ACC112 (cell line): ENCODE measurements at regions not wholly inside any gene's neighbourhood (a gene's known extent, or its start where the extent isn't known, plus 50 kb on each side); places are given as distances from the start of the nearest gene placed in this dataset.
"Not testable (repeated sequence)": the region's sequence is repeated elsewhere in the genome, so short reads cannot be mapped to it uniquely, and the experiment has no call there.

Source experiments
- H2AFZ ChIP-seq: fragments of 200-600 bp; sonication (generic); one replicate; pipeline ENCODE4 v1.6.0; 2017; ENCODE audit warnings: antibody characterized with exemption, low read length; ENCODE audit not compliant: unreplicated experiment
- H3K27ac ChIP-seq: fragments of 200-600 bp; sonication (generic); 2 replicates; pipeline ENCODE4 v1.5.1; 2014; ENCODE audit warnings: low read depth, mild to moderate bottlenecking, antibody characterized with exemption, low read length, moderate library complexity
- H3K27me3 ChIP-seq: fragments of 200-600 bp; sonication (generic); 2 replicates; pipeline ENCODE4 v1.6.1; 2014; ENCODE audit warnings: mild to moderate bottlenecking, antibody characterized with exemption, low read length, moderate library complexity, mixed read lengths; ENCODE audit not compliant: insufficient read depth
- H3K36me3 ChIP-seq: fragments of 200-600 bp; sonication (generic); 2 replicates; pipeline ENCODE4 v1.6.1; 2016; ENCODE audit warnings: mild to moderate bottlenecking, antibody characterized with exemption, low read length, moderate library complexity, mixed read lengths; ENCODE audit not compliant: insufficient read depth
- H3K4me1 ChIP-seq: fragments of 200-600 bp; sonication (generic); one replicate; pipeline ENCODE4 v1.6.1; 2016; ENCODE audit warnings: low read length, mixed read lengths; ENCODE audit not compliant: insufficient read depth, unreplicated experiment, control insufficient read depth
- H3K4me3 ChIP-seq: fragments of 200-600 bp; sonication (generic); 2 replicates; pipeline ENCODE4 v1.5.1; 2014; ENCODE audit warnings: mild to moderate bottlenecking, low read depth, low read length
- H3K79me2 ChIP-seq: fragments of 200-600 bp; sonication (generic); one replicate; pipeline ENCODE4 v1.6.0; 2016; ENCODE audit warnings: low read length; ENCODE audit not compliant: control insufficient read depth, unreplicated experiment, insufficient read depth

DNA sequence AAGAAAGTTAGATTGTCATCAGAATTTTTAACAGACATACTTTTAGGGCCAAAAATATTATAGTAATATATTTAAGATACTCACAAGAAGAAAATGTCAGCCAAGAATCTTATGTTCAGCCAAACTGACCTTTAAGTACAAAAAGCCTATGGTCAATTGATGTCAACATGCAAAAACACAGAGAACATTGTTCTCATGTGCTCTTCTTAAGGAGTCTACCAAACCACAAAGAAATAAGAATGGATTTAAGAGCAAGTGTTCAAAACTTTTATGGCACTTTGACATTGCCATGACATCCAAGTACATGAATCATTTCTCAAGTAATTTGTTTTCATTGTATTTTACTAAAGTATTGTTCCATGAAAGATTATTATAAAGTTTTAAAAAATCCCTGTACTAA is 180.4 kb downstream of the TMEM26 start:
- Histone ChIP-seq H3K4me3 (no peak overlapping the region), H3K27ac (no peak overlapping the region), H2AFZ (no peak overlapping the region), H3K27me3 (no peaks in the 10 kb centered on the region), H3K4me1 (no peaks in the 10 kb centered on the region), H3K36me3 (no peaks in the 10 kb centered on the region), H3K79me2 (no peaks in the 10 kb centered on the region)

DNA sequence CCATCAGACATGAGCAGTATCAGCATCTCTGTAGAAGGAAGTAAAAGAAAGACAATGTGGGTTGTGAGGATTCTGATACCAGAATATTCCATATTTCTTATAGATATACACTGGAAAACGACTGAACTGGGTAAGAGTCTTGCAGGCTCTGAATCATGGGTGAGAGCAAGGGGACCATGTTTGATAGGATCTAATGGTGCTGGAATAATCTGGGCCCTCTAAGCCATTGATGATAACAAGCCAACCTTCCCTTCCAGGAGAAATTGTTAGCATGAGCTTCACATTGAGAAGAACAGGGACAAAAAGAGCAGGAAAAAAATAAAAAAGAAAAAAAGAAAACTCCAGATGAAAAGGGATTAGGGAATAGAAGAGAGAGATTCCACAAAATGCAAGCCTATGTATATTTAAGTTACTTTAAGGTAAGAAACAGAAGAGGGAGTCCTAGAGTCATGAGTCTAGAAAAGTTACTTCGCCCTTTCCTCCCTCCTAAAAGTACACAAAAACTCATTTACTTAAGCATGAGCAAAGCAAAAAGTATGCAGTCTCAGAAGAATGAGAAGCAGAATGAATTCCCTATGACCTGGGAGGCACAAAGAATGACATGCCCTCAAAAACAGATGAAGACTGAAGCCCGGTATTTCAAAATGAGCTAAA is 181.9 kb downstream of the TMEM26 start:
- Histone ChIP-seq H3K27ac (no peak overlapping the region), H3K79me2 (no peaks in the 10 kb centered on the region), H3K36me3 (no peaks in the 10 kb centered on the region), H3K4me3 (no peak overlapping the region), H2AFZ (peak overlapping the region; percentile 6), H3K27me3 (no peaks in the 10 kb centered on the region), H3K4me1 (no peaks in the 10 kb centered on the region)

DNA sequence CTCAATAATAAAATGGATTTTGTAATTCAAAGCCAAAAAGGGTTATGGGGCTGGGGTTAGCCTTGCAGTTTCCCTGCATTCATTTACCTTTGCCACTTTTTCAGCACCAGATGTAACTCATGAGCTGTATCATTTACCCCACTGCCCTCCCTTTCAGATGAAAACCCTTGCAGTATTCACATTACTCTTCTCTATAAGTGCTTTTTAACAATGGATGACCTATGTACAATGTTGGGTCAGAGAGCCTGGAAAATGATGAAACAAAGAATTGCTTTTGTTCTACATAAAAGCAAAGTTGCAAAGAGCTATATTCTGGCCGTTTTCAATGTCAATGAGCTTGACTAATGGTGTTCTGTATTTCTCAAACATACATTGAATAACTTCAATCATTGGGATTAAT is 189.7 kb downstream of the TMEM26 start:
- Histone ChIP-seq H3K27me3 (peaks cover 3% of the 10 kb centered on the region; the same call in 1 of the 2 replicates), H3K4me3 (no peak overlapping the region), H3K27ac (no peak overlapping the region), H3K4me1 (no peaks in the 10 kb centered on the region), H3K79me2 (no peaks in the 10 kb centered on the region), H3K36me3 (no peaks in the 10 kb centered on the region), H2AFZ (no peak overlapping the region)

DNA sequence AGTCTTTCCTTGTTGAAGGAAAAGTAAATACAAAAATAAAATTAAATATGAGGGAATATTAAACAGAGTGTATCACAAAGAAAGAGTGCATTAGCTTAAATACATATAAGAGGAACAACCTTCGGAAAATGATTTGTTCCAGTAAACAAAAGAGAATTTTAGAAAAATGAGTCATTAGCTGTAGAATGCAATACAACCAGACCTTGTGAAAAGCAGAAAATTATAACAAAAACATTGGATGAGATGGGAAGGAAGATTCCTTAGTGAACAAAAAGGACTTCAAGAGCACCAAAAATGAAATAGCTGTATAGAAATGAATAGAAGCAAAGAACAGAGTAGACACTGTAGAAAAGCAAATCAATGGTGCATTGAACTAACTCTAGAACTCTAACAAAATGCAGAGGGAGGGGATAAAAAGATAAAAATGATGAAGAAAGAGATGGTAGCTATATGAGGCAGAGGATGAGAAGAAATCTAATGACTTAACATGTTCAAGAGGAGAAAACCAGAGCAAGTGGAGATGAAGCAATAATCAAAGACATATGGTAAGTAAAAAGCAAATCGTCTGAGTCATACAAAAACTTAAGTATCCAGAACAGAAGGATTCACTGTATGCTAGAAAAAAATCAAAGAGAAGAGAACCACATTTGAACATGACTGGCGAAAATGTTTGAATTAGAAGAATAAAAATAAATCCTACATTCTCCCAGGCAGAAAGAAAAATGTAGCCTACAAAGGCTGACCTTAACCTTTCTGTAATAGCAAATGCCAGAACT is 190.5 kb downstream of the TMEM26 start:
- no peaks in the 10 kb centered on the region for H3K36me3 ChIP-seq
- H3K4me1 ChIP-seq, result no peaks in the 10 kb centered on the region
- peaks cover 3% of the 10 kb centered on the region; the same call in 1 of the 2 replicates for H3K27me3 ChIP-seq
- H3K4me3 ChIP-seq, result no peak overlapping the region
- H3K79me2 ChIP-seq, result no peaks in the 10 kb centered on the region
- no peak overlapping the region for H3K27ac ChIP-seq
- no peak overlapping the region for H2AFZ ChIP-seq

DNA sequence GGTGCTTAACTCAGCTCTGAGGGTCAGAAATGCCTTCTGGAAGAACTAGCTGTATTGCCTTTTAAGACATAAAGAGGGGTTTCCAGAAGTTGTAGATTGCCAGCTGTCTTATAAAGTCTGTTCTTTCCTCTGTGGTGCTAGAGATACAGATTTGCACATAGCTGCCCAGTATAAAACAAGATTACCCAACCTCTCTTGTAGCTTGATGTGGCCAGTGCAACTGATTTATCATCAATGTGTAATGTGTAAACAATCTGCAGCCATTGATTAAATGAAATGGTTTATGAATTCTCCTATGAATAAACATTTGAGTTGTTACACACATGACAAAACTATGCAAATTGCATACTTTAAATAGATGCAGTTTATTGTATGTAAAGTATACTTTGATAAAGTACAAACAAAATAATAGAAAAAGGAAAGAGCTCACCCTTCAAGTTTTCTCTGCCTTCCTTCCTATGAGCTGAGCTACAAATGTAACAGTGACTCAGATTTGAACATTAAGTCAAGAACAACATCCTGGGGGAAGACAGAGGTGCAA is 195.2 kb downstream of the TMEM26 start:
- H3K4me3 ChIP-seq, result no peak overlapping the region
- H3K36me3 ChIP-seq, result no peaks in the 10 kb centered on the region
- no peak overlapping the region for H2AFZ ChIP-seq
- H3K27me3 ChIP-seq, result peaks cover 9% of the 10 kb centered on the region; the same call in 1 of the 2 replicates
- H3K4me1 ChIP-seq, result no peaks in the 10 kb centered on the region
- H3K79me2 ChIP-seq, result no peaks in the 10 kb centered on the region
- no peak overlapping the region for H3K27ac ChIP-seq

DNA sequence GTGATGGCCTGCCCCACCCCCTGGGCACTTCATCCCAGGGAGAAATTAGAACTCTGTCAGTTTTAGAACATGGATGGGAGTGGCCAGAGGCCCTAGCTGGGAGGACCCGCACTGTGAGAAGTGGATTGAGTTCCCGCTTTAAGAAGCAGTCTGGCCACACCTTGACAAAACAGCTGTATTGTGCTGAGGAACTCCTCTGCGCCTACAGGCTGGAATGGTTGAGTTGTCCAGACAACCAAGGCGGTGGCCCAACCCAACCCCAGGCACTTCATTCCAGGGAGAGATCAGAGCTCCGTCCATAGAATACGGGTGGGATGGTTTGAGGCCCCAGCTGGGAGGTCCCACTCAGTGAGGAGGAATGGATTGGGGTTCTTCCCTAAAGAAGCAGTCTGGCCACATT is 196.0 kb downstream of the TMEM26 start:
- Histone ChIP-seq H3K79me2 (no peaks in the 10 kb centered on the region), H3K27me3 (peaks cover 9% of the 10 kb centered on the region; the same call in 1 of the 2 replicates), H3K4me3 (no peak overlapping the region), H3K4me1 (no peaks in the 10 kb centered on the region), H3K27ac (no peak overlapping the region), H3K36me3 (no peaks in the 10 kb centered on the region), H2AFZ (no peak overlapping the region)

DNA sequence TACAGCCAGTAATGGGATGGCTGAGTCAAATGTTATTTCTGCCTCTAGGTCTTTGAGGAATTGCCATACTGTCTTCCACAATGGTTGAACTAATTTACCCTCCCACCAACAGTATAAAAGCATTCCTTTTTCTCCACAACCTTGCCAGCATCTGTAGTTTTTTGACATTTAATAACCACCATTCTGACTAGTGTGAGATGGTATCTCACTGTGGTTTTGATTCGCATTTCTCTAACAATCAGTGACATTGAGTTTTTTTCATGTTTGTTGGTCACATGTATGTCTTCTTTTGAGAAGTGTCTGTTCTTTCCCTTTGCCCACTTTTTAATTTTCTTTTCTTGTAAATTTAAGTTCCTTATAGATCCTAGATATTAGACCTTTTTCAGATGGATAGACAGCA is 200.9 kb downstream of the TMEM26 start:
- H3K4me1 ChIP-seq, H3K36me3 ChIP-seq, H2AFZ ChIP-seq, H3K4me3 ChIP-seq, H3K27ac ChIP-seq, H3K79me2 ChIP-seq: not testable (repeated sequence)
- peaks cover 47% of the 10 kb centered on the region for H3K27me3 ChIP-seq

DNA sequence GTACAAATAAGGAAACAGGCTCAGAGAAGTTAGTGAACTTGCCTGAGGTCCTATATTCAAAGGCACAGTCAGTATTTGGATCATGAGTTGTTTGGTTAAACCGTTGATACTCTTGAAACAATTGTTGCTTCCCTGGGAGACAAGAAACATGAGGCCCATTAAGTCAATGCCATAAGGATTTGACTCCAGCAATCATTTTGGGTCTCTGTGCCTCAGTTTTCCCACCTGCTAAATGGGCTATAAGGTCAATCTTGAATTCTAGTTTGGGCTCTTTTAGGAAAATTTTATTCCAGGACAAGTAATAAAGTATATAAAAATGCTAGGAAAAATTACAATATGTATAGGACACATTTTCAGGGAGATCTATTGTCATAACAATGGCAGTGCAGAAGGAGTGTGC is 202.1 kb downstream of the TMEM26 start:
- Histone ChIP-seq H3K4me1 (no peaks in the 10 kb centered on the region), H3K36me3 (no peaks in the 10 kb centered on the region), H3K27ac (no peak overlapping the region), H3K79me2 (no peaks in the 10 kb centered on the region), H2AFZ (no peak overlapping the region), H3K27me3 (peaks cover 59% of the 10 kb centered on the region), H3K4me3 (no peak overlapping the region)

DNA sequence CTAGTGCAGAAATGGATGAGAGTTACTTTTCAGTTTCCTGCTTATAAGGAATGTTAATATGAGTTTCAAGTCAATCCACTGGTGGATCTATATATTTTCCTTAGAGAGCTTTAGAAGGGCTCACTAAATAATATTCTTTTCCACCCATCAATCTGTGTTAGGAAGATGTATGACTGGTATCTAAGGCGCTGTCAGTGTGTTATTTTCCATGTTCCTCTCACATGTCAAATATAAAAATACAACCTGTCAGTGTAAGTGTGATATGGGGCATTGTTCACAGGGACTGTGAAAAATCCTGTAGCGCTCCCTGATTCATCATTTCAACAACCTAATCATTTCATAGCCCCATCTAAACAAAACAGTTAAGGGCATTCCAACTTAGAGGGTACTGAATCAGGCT is 203.1 kb downstream of the TMEM26 start:
- Histone ChIP-seq H3K4me1 (no peaks in the 10 kb centered on the region), H3K27me3 (peaks cover 69% of the 10 kb centered on the region), H3K27ac (no peak overlapping the region), H3K4me3 (no peak overlapping the region), H2AFZ (no peak overlapping the region), H3K79me2 (no peaks in the 10 kb centered on the region), H3K36me3 (no peaks in the 10 kb centered on the region)

DNA sequence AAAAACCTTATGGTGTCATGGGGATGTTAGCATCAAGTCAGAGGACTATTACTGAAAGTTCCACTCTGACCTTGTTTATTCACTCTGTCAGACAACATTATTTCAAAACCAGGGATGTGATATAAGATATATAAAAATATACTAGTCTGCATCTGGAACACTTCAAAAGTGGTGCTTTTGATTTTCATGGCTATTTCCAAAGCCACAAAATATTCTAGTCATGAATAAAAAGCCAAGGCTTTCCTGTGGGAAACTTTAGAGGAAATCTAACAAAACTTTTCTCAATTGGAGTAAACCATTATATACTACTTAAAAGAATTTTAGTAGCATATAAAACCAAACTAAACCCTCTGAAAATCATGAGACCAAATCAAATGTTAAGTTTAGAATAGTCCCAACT is 205.2 kb downstream of the TMEM26 start:
- H2AFZ ChIP-seq, result no peak overlapping the region
- H3K4me1 ChIP-seq, result no peaks in the 10 kb centered on the region
- H3K4me3 ChIP-seq, result no peak overlapping the region
- H3K27ac ChIP-seq, result no peak overlapping the region
- no peaks in the 10 kb centered on the region for H3K79me2 ChIP-seq
- no peaks in the 10 kb centered on the region for H3K36me3 ChIP-seq
- peaks cover 79% of the 10 kb centered on the region for H3K27me3 ChIP-seq

DNA sequence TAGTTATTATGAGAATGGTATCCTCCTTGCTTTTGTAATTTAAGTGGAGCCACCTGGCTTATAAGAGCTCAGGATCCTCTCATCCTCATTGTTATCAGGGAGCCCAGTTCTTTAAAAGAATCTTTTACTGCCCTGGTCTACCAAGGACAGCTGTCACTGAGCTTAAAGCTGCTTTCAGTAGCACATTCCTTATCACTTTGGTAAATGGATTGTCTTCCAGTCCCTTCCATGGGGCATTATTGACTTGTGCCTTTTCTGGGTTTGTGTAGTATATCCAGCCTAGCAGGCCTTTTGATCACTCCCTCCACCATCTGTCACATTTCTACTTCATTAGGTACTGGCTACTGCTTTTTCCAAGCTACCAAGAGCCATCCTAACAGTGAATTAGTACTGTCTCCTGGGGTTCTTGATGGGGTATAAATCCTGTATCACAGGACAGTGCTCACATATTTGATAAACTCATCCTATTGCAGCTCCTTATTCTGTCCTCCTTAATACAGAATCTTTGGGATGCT is 208.9 kb downstream of the TMEM26 start:
- Histone ChIP-seq H3K27me3 (peaks cover 69% of the 10 kb centered on the region), H3K27ac (no peak overlapping the region), H3K4me3 (no peak overlapping the region), H3K79me2 (no peaks in the 10 kb centered on the region), H2AFZ (no peak overlapping the region), H3K36me3 (no peaks in the 10 kb centered on the region), H3K4me1 (no peaks in the 10 kb centered on the region)
